PC-9 (cell line): ENCODE measurements at regions not wholly inside any gene's neighbourhood (a gene's known extent, or its start where the extent isn't known, plus 50 kb on each side); places are given as distances from the start of the nearest gene placed in this dataset.
"Not testable (repeated sequence)": the region's sequence is repeated elsewhere in the genome, so short reads cannot be mapped to it uniquely, and the experiment has no call there.

Experiments
- CTCF ChIP-seq: fragments of 200-600 bp; sonication (generic); conservative IDR thresholded peaks from 2 replicates; pipeline ENCODE4 v1.6.1; 2017; ENCODE audit warnings: mixed run types, antibody characterized with exemption, mild to moderate bottlenecking, moderate library complexity
- EZH2 ChIP-seq: fragments of 200-600 bp; sonication (generic); IDR thresholded peaks from 2 replicates; pipeline ENCODE4 v1.8.0; 2017; ENCODE audit warnings: antibody characterized with exemption, low read depth

DNA sequence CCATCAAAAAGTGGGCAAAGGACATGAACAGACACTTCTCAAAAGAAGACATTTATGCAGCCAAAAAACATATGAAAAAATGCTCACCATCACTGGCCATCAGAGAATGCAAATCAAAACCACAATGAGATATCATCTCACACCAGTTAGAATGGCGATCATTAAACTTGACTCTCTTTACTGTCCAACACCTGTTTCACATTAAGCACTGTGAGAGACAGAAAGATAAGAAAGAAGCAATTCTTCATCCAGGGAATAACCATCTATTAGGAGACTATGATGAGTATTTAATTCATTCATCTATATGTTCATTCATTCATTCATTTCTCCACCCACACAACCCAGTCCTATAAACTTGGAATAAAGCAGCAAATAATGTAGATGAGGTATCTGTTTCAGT, 334.3 kb downstream of the C12orf75 start:
- not testable (repeated sequence) for TF ChIP-seq CTCF, EZH2
